Mesenchymal stem cell (in vitro differentiated cells and primary cell): ENCODE measurements at regions not wholly inside any gene's neighbourhood (a gene's known extent, or its start where the extent isn't known, plus 50 kb on each side); places are given as distances from the start of the nearest gene placed in this dataset.

Experiments used
- DNase-seq: peaks from one replicate; pipeline ENCODE4 v3.0.0-alpha.2; 2013
- H2AFZ ChIP-seq: one replicate; pipeline ENCODE4 v1.6.1; 2013; ENCODE audit warnings: low read depth, mild to moderate bottlenecking, control low read depth, inconsistent platforms, low read length, moderate library complexity
- H2AK5ac ChIP-seq: 2 replicates; pipeline ENCODE4 v1.6.1; 2013; ENCODE audit warnings: low read length, moderate library complexity, mild to moderate bottlenecking, inconsistent platforms; ENCODE audit not compliant: severe bottlenecking
- H2BK120ac ChIP-seq: one replicate; pipeline ENCODE4 v1.6.1; 2013; ENCODE audit warnings: low read depth, mild to moderate bottlenecking, inconsistent platforms, low read length, moderate library complexity
- H2BK12ac ChIP-seq, 2 experiments: one replicate each; pipeline ENCODE4 v1.6.1; 2013; ENCODE audit warnings: inconsistent platforms in 2 of 2, low read length in 2 of 2, mild to moderate bottlenecking in 2 of 2, moderate library complexity in 2 of 2, control low read depth in 1 of 2
- H2BK15ac ChIP-seq: one replicate; pipeline ENCODE4 v1.6.1; 2013; ENCODE audit warnings: mild to moderate bottlenecking, low read depth, inconsistent platforms; ENCODE audit not compliant: poor library complexity, severe bottlenecking
- H2BK5ac ChIP-seq: 2 replicates; pipeline ENCODE4 v1.6.1; 2013; ENCODE audit warnings: low read depth, mild to moderate bottlenecking, low read length, control low read depth, inconsistent platforms; ENCODE audit not compliant: poor library complexity, severe bottlenecking
- H3K14ac ChIP-seq, 2 experiments: one replicate each; pipeline ENCODE4 v1.6.1; 2013; ENCODE audit warnings: inconsistent platforms in 2 of 2, low read length in 2 of 2, control low read depth in 1 of 2, mild to moderate bottlenecking in 1 of 2, moderate library complexity in 1 of 2
- H3K18ac ChIP-seq, 2 experiments: one replicate each; pipeline ENCODE4 v1.6.1; 2013; ENCODE audit warnings: inconsistent platforms in 2 of 2, low read length in 2 of 2, control low read depth in 1 of 2, low read depth in 1 of 2, mild to moderate bottlenecking in 1 of 2
- H3K23ac ChIP-seq, 2 experiments: one replicate each; pipeline ENCODE4 v1.6.1; 2013; ENCODE audit warnings: inconsistent platforms in 2 of 2, low read length in 2 of 2, mild to moderate bottlenecking in 2 of 2, moderate library complexity in 2 of 2, control low read depth in 1 of 2
- H3K27ac ChIP-seq: 2 replicates; pipeline ENCODE4 v1.5.1; 2013; ENCODE audit warnings: mild to moderate bottlenecking, moderate library complexity, low read length, control low read depth, inconsistent platforms; ENCODE audit not compliant: poor library complexity, severe bottlenecking
- H3K27me3 ChIP-seq, 2 experiments: 2 replicates each; pipeline versions ENCODE4 v1.6.1 to v1.7.0; 2013; ENCODE audit warnings: low read length in 2 of 2, mild to moderate bottlenecking in 2 of 2, moderate library complexity in 2 of 2, control low read depth in 1 of 2, inconsistent platforms in 1 of 2; ENCODE audit not compliant: control insufficient read depth in 1 of 2, insufficient read depth in 1 of 2
- H3K36me3 ChIP-seq, 2 experiments: 2 replicates each; pipeline versions ENCODE4 v1.6.1 to v1.7.0; 2013; ENCODE audit warnings: low read length in 2 of 2, control low read depth in 1 of 2, inconsistent platforms in 1 of 2, low read depth in 1 of 2, mild to moderate bottlenecking in 1 of 2; ENCODE audit not compliant: insufficient read depth in 2 of 2, control insufficient read depth in 1 of 2
- H3K4ac ChIP-seq, 2 experiments: one replicate each; pipeline ENCODE4 v1.6.1; 2013; ENCODE audit warnings: inconsistent platforms in 2 of 2, low read length in 2 of 2, mild to moderate bottlenecking in 2 of 2, moderate library complexity in 2 of 2, control low read depth in 1 of 2, low read depth in 1 of 2
- H3K4me1 ChIP-seq: 2 replicates; pipeline ENCODE4 v1.6.1; 2013; ENCODE audit warnings: low read depth, low read length, control low read depth; ENCODE audit not compliant: control insufficient read depth, insufficient read depth
- H3K4me2 ChIP-seq: 2 replicates; pipeline ENCODE4 v1.6.1; 2013; ENCODE audit warnings: low read length, mild to moderate bottlenecking, inconsistent platforms; ENCODE audit not compliant: poor library complexity, severe bottlenecking
- H3K4me3 ChIP-seq, 2 experiments: 2 replicates each; pipeline versions ENCODE4 v1.5.1 to v1.7.0; 2013; ENCODE audit warnings: low read length in 2 of 2, mild to moderate bottlenecking in 2 of 2, control low read depth in 1 of 2, low read depth in 1 of 2; ENCODE audit not compliant: insufficient read depth in 1 of 2
- H3K79me1 ChIP-seq: replicated peaks from 2 replicates; pipeline ENCODE4 v1.6.1; 2013; ENCODE audit warnings: mild to moderate bottlenecking, control low read depth, low read length, inconsistent platforms; ENCODE audit not compliant: poor library complexity, severe bottlenecking
- H3K9ac ChIP-seq: 2 replicates; pipeline ENCODE4 v1.7.0; 2013; ENCODE audit warnings: mild to moderate bottlenecking, low read length, moderate library complexity
- H3K9me3 ChIP-seq: 2 replicates; pipeline ENCODE4 v1.7.0; 2013; ENCODE audit warnings: mild to moderate bottlenecking, low read length; ENCODE audit not compliant: control insufficient read depth
- H4K8ac ChIP-seq: one replicate; pipeline ENCODE4 v1.6.1; 2013; ENCODE audit warnings: inconsistent platforms, mild to moderate bottlenecking, low read length, moderate library complexity
- H4K91ac ChIP-seq: one replicate; pipeline ENCODE4 v1.6.1; 2013; ENCODE audit warnings: mild to moderate bottlenecking, low read length, inconsistent platforms
- WGBS: methylation state at CpG from one replicate; pipeline ENCODE4 v1.1.7; 2013; ENCODE audit warnings: mixed read lengths; 5-methylcytosine and 5-hydroxymethylcytosine counted together

- H3K9ac ChIP-seq: no peak overlapping the region
- 97% methylated on average over 3 of the region's 3 CpGs for WGBS
These were observed 150.9 kb downstream of the LACC1 start for GRCh38 chr13:44030615-44031014.

GRCh38 chr13:44031555-44031954 lies 151.9 kb downstream of the LACC1 start:
- Histone ChIP-seq H3K4me1 (no peaks in the 10 kb centered on the region), H3K9me3 (no peaks in the 10 kb centered on the region), H3K4ac (no peak overlapping the region), H2AFZ (no peak overlapping the region), H3K27ac (no peak overlapping the region), H4K8ac (no peak overlapping the region), H3K36me3 (no peaks in the 10 kb centered on the region), H3K9ac (no peak overlapping the region), H2BK120ac (no peak overlapping the region), H2BK12ac (no peak overlapping the region), H2BK5ac (no peak overlapping the region), H3K27me3 (peaks cover 0 to 13% of the 10 kb centered on the region in 2 experiments), H3K4me3 (no peak overlapping the region), H3K4me2 (no peak overlapping the region), H4K91ac (no peak overlapping the region), H3K23ac (no peak overlapping the region), H3K14ac (no peak overlapping the region), H3K18ac (no peak overlapping the region), H3K79me1 (no peaks in the 10 kb centered on the region), H2AK5ac (no peak overlapping the region), H2BK15ac (no peak overlapping the region)
- DNase-seq: no peak
- 100% methylated on average over 2 of the region's 2 CpGs for WGBS

More at GRCh38 chr13:44030615-44031014, 150.9 kb downstream of the LACC1 start:
- Histone ChIP-seq H3K18ac (no peak overlapping the region), H3K27me3 (peaks cover 0 to 13% of the 10 kb centered on the region in 2 experiments), H3K4ac (no peak overlapping the region), H3K79me1 (no peaks in the 10 kb centered on the region), H2BK120ac (no peak overlapping the region), H3K36me3 (no peaks in the 10 kb centered on the region), H3K14ac (no peak overlapping the region), H3K27ac (no peak overlapping the region), H2AK5ac (peak overlapping the region; percentile 26), H2BK5ac (no peak overlapping the region), H2BK15ac (no peak overlapping the region), H3K9me3 (no peaks in the 10 kb centered on the region), H4K91ac (no peak overlapping the region), H3K4me3 (no peak overlapping the region), H2AFZ (no peak overlapping the region), H3K4me2 (no peak overlapping the region), H2BK12ac (no peak overlapping the region), H3K23ac (no peak overlapping the region), H3K4me1 (no peaks in the 10 kb centered on the region), H4K8ac (no peak overlapping the region)
- no peak for DNase-seq

- H3K14ac ChIP-seq: no peak overlapping the region
- no peak overlapping the region for H4K8ac ChIP-seq
- H2BK12ac ChIP-seq: no peak overlapping the region
- H3K27me3 ChIP-seq: peaks cover 0 to 7% of the 10 kb centered on the region in 2 experiments
- no peak overlapping the region for H4K91ac ChIP-seq
- no peaks in the 10 kb centered on the region for H3K4me1 ChIP-seq
- no peak overlapping the region for H3K27ac ChIP-seq
- H3K79me1 ChIP-seq: no peaks in the 10 kb centered on the region
- no peak overlapping the region for H3K4me3 ChIP-seq
- no peak overlapping the region for H2AK5ac ChIP-seq
- H3K4ac ChIP-seq: no peak overlapping the region
- no peak overlapping the region for H2AFZ ChIP-seq
- H2BK120ac ChIP-seq: no peak overlapping the region
- H3K9me3 ChIP-seq: no peaks in the 10 kb centered on the region
- no peak overlapping the region for H3K9ac ChIP-seq
- no peak overlapping the region for H3K23ac ChIP-seq
- no peak overlapping the region for H2BK5ac ChIP-seq
- H3K36me3 ChIP-seq: no peaks in the 10 kb centered on the region
- DNase-seq: no peak
- H3K4me2 ChIP-seq: no peak overlapping the region
- WGBS: no CpG with 5 or more reads among the region's 3 CpGs
- H2BK15ac ChIP-seq: no peak overlapping the region
- H3K18ac ChIP-seq: no peak overlapping the region
These were observed 153.1 kb downstream of the LACC1 start for GRCh38 chr13:44032802-44033201.

GRCh38 chr13:44035400-44035799 lies 155.7 kb downstream of the LACC1 start:
- no peak overlapping the region for H3K4me2 ChIP-seq
- WGBS: 100% methylated on average over 1 of the region's 1 CpG

More at GRCh38 chr13:44035400-44035799, 155.7 kb downstream of the LACC1 start:
- Histone ChIP-seq H3K27ac (no peak overlapping the region), H2BK120ac (no peak overlapping the region), H2AFZ (no peak overlapping the region), H4K91ac (no peak overlapping the region), H2BK5ac (no peak overlapping the region), H4K8ac (no peak overlapping the region), H3K23ac (no peak overlapping the region), H3K4ac (no peak overlapping the region), H2AK5ac (no peak overlapping the region), H2BK15ac (no peak overlapping the region), H3K14ac (no peak overlapping the region), H3K4me3 (no peak overlapping the region), H3K27me3 (no peaks in the 10 kb centered on the region), H3K9ac (no peak overlapping the region), H2BK12ac (no peak overlapping the region), H3K9me3 (no peaks in the 10 kb centered on the region), H3K4me1 (no peaks in the 10 kb centered on the region), H3K36me3 (no peaks in the 10 kb centered on the region), H3K18ac (no peak overlapping the region), H3K79me1 (no peaks in the 10 kb centered on the region)
- no peak for DNase-seq
